WTC11 (cell line): ENCODE measurements at regions not wholly inside any gene's neighbourhood (a gene's known extent, or its start where the extent isn't known, plus 50 kb on each side); places are given as distances from the start of the nearest gene placed in this dataset.

Source experiments
- ATAC-seq: fragments of 200-7000 bp; cut with Tn5 transposase; 2 replicates; pipeline ENCODE4 v1.10.0; 2021; ENCODE audit warnings: mild to moderate bottlenecking, moderate library complexity
- CTCF ChIA-PET: fragments of 300-600 bp; sonication (Branson Sonifier 250); formaldehyde crosslinking; loops from one replicate; lab custom pipeline; 2021; ENCODE audit warnings: antibody characterized with exemption; lab: Charles Lee
- POLR2A ChIA-PET: fragments of 350-600 bp; sonication (Branson Sonifier 250); formaldehyde crosslinking; loops from one replicate; lab custom pipeline; 2021; ENCODE audit warnings: antibody characterized with exemption; lab: Charles Lee
- DNase-seq: peaks from one replicate; pipeline ENCODE4 v3.0.0; 2021; ENCODE audit warnings: low spot score
- H3K27ac Mint-ChIP-seq: 2 replicates; pipeline ENCODE4 v1.8.0; 2021; ENCODE audit warnings: mixed read lengths
- H3K27me3 Mint-ChIP-seq: 2 replicates; pipeline ENCODE4 v1.8.0; 2021; ENCODE audit warnings: low read depth, mild to moderate bottlenecking, moderate library complexity, mixed read lengths
- H3K36me3 Mint-ChIP-seq: 2 replicates; pipeline ENCODE4 v1.8.0; 2021; ENCODE audit warnings: mixed read lengths
- H3K4me1 Mint-ChIP-seq: 2 replicates; pipeline ENCODE4 v1.8.0; 2022; ENCODE audit warnings: mixed read lengths
- H3K4me3 Mint-ChIP-seq: 2 replicates; pipeline ENCODE4 v1.8.0; 2021; ENCODE audit warnings: mild to moderate bottlenecking, moderate library complexity, mixed read lengths
- H3K9me3 Mint-ChIP-seq: 2 replicates; pipeline ENCODE4 v1.8.0; 2021; ENCODE audit warnings: mixed read lengths
- ARID4B ChIP-seq: sonication (generic); formaldehyde crosslinking; IDR thresholded peaks from 2 replicates; pipeline ENCODE4 v1.8.0; 2023; ENCODE audit warnings: missing genetic modification reagents, mild to moderate bottlenecking, borderline replicate concordance
- ATF2 ChIP-seq: sonication (generic); formaldehyde crosslinking; IDR thresholded peaks from 2 replicates; pipeline ENCODE4 v1.8.1; 2022; ENCODE audit warnings: low read depth, missing genetic modification reagents, borderline replicate concordance
- ATF3 ChIP-seq: sonication (generic); formaldehyde crosslinking; conservative IDR thresholded peaks from 2 replicates; pipeline ENCODE4 v1.8.1; 2022; ENCODE audit warnings: mild to moderate bottlenecking, missing genetic modification reagents
- ATF6 ChIP-seq: sonication (generic); formaldehyde crosslinking; IDR thresholded peaks from 2 replicates; pipeline ENCODE4 v1.8.1; 2023; ENCODE audit warnings: mild to moderate bottlenecking, missing genetic modification reagents
- CDX4 ChIP-seq: fragments of 250-450 bp; sonication (Bioruptor Pico); IDR thresholded peaks from 2 replicates; pipeline ENCODE4 v1.9.0; 2021; ENCODE audit warnings: moderate library complexity, mild to moderate bottlenecking, inconsistent platforms, borderline replicate concordance
- CREB1 ChIP-seq: sonication (generic); formaldehyde crosslinking; IDR thresholded peaks from 2 replicates; pipeline ENCODE4 v1.8.0; 2023; ENCODE audit warnings: mild to moderate bottlenecking, missing genetic modification reagents
- CREM ChIP-seq: sonication (generic); formaldehyde crosslinking; IDR thresholded peaks from 2 replicates; pipeline ENCODE4 v1.8.1; 2022; ENCODE audit warnings: mild to moderate bottlenecking, missing genetic modification reagents, moderate library complexity
- CTCF ChIP-seq: fragments of 200-600 bp; IDR thresholded peaks from 2 replicates; pipeline ENCODE4 v1.8.0; 2022; ENCODE audit warnings: antibody characterized with exemption
- ERG ChIP-seq: fragments of 250-450 bp; sonication (Bioruptor Pico); IDR thresholded peaks from 2 replicates; pipeline ENCODE4 v1.8.0; 2021; ENCODE audit warnings: mild to moderate bottlenecking
- FOXK1 ChIP-seq: sonication (generic); formaldehyde crosslinking; IDR thresholded peaks from 2 replicates; pipeline ENCODE4 v1.8.0; 2022; ENCODE audit warnings: mild to moderate bottlenecking, moderate library complexity, missing genetic modification reagents
- FOXP1 ChIP-seq: sonication (generic); formaldehyde crosslinking; IDR thresholded peaks from 2 replicates; pipeline ENCODE4 v1.8.0; 2022; ENCODE audit warnings: missing genetic modification reagents, mild to moderate bottlenecking, moderate library complexity, borderline replicate concordance
- GTF2I ChIP-seq: fragments of 250-450 bp; sonication (Bioruptor Pico); conservative IDR thresholded peaks from 2 replicates; pipeline ENCODE4 v1.4.0; 2021; ENCODE audit warnings: mild to moderate bottlenecking
- MXD4 ChIP-seq: fragments of 250-450 bp; sonication (Bioruptor Pico); IDR thresholded peaks from 2 replicates; pipeline ENCODE4 v1.8.0; 2021; ENCODE audit warnings: mild to moderate bottlenecking, moderate library complexity, borderline replicate concordance
- NFE2L1 ChIP-seq: sonication (generic); formaldehyde crosslinking; IDR thresholded peaks from 2 replicates; pipeline ENCODE4 v1.8.1; 2023; ENCODE audit warnings: missing genetic modification reagents
- NR1H2 ChIP-seq: sonication (generic); formaldehyde crosslinking; IDR thresholded peaks from 2 replicates; pipeline ENCODE4 v1.9.0; 2021; ENCODE audit warnings: mild to moderate bottlenecking, moderate library complexity, missing genetic modification reagents
- NR3C1 ChIP-seq: sonication (generic); formaldehyde crosslinking; conservative IDR thresholded peaks from 2 replicates; pipeline ENCODE4 v1.8.1; 2023; ENCODE audit warnings: low read depth, mild to moderate bottlenecking, missing genetic modification reagents
- PREB ChIP-seq: sonication (generic); formaldehyde crosslinking; IDR thresholded peaks from 2 replicates; pipeline ENCODE4 v1.8.1; 2022; ENCODE audit warnings: mild to moderate bottlenecking, missing genetic modification reagents, moderate library complexity, borderline replicate concordance
- TCF7 ChIP-seq: sonication (generic); formaldehyde crosslinking; IDR thresholded peaks from 2 replicates; pipeline ENCODE4 v1.8.0; 2022; ENCODE audit warnings: mild to moderate bottlenecking, low read depth, missing genetic modification reagents, moderate library complexity
- TP53 ChIP-seq: sonication (generic); formaldehyde crosslinking; IDR thresholded peaks from 2 replicates; pipeline ENCODE4 v1.8.1; 2023; ENCODE audit warnings: mild to moderate bottlenecking, missing genetic modification reagents
- USF1 ChIP-seq: sonication (generic); formaldehyde crosslinking; IDR thresholded peaks from 2 replicates; pipeline ENCODE4 v1.8.0; 2022; ENCODE audit warnings: mild to moderate bottlenecking, missing genetic modification reagents
- ZNF396 ChIP-seq: fragments of 250-450 bp; sonication (Bioruptor Pico); IDR thresholded peaks from 2 replicates; pipeline ENCODE4 v1.8.0; 2021; ENCODE audit warnings: mild to moderate bottlenecking, moderate library complexity, borderline replicate concordance

- no peak for TF ChIP-seq CREB1 (CRISPR knock-in tag)
These were observed 318.4 kb downstream of the PSAT1 start (continued) for GRCh38 chr9:78615372-78615771.

GRCh38 chr9:78618735-78619134 is 321.8 kb downstream of the PSAT1 start:
- ATAC-seq (peak; percentile 73), DNase-seq (no peak)
- no peaks in the 10 kb centered on the region for H3K4me1 Mint-ChIP-seq
- no peaks in the 10 kb centered on the region for H3K27me3 Mint-ChIP-seq
- no peak overlapping the region for H3K4me3 Mint-ChIP-seq
- H3K27ac Mint-ChIP-seq = no peak overlapping the region
- ChIA-PET POLR2A (no interaction called here), CTCF (interaction anchor here (0.7 kb wide), 1 partner anchor 486 kb away, joined by 3 read pairs; no protein-coding TSS in a partner anchor)
- no peaks in the 10 kb centered on the region for H3K9me3 Mint-ChIP-seq
- no peak for TF ChIP-seq NR1H2 (CRISPR knock-in tag)
- no peak for TF ChIP-seq PREB
- TF ChIP-seq NR3C1 (CRISPR knock-in tag) = no peak
- TF ChIP-seq ERG = no peak
- no peak for TF ChIP-seq CREM (CRISPR knock-in tag)
- TF ChIP-seq NFE2L1 = no peak
- no peak for TF ChIP-seq ATF6 (CRISPR knock-in tag)
- no peak for TF ChIP-seq ZNF396
- TF ChIP-seq USF1 (CRISPR knock-in tag) = no peak
- TF ChIP-seq ATF2 = no peak
- no peaks in the 10 kb centered on the region for H3K36me3 Mint-ChIP-seq

GRCh38 chr9:78620303-78620702 is 323.4 kb downstream of the PSAT1 start:
- TF ChIP-seq CTCF = no peak
- TF ChIP-seq TCF7 (CRISPR knock-in tag) = no peak
- TF ChIP-seq CREB1 (CRISPR knock-in tag) = no peak
- TF ChIP-seq ARID4B (CRISPR knock-in tag) = no peak
- no peak for TF ChIP-seq ATF3
- no peak for TF ChIP-seq FOXK1 (CRISPR knock-in tag)
- TF ChIP-seq CDX4 (CRISPR knock-in tag) = no peak
- no peak for TF ChIP-seq TP53 (CRISPR knock-in tag)
- TF ChIP-seq FOXP1 (CRISPR knock-in tag) = no peak
- no peak for TF ChIP-seq GTF2I (CRISPR knock-in tag)
- no peak for TF ChIP-seq MXD4 (CRISPR knock-in tag)
- DNase-seq (no peak), ATAC-seq (no peak)
- ChIA-PET POLR2A (no interaction called here), CTCF (no interaction called here)
- Mint-ChIP-seq H3K27ac (no peak overlapping the region), H3K4me1 (no peaks in the 10 kb centered on the region), H3K36me3 (no peaks in the 10 kb centered on the region), H3K4me3 (no peak overlapping the region), H3K27me3 (no peaks in the 10 kb centered on the region), H3K9me3 (no peaks in the 10 kb centered on the region)
